GM12873 (cell line): ENCODE measurements at regions not wholly inside any gene's neighbourhood (a gene's known extent, or its start where the extent isn't known, plus 50 kb on each side); places are given as distances from the start of the nearest gene placed in this dataset.

Experiments
- CTCF ChIP-seq: IDR thresholded peaks from 2 replicates; pipeline ENCODE4 v1.5.1; 2012; ENCODE audit warnings: low read depth, mild to moderate bottlenecking, moderate library complexity, low read length, control low read depth; ENCODE audit not compliant: insufficient read depth; ENCODE audit errors: missing control alignments

GRCh38 chr4:167469436-167469835 lies 235.1 kb upstream of the SPOCK3 start:
- TF ChIP-seq CTCF, result no peak

- TF ChIP-seq CTCF, result no peak
These were observed 241.7 kb upstream of the SPOCK3 start for GRCh38 chr4:167475951-167476350.

- TF ChIP-seq CTCF, result no peak
These were observed 257.7 kb upstream of the SPOCK3 start for GRCh38 chr4:167492007-167492406.

- no peak for TF ChIP-seq CTCF
These were observed 275.3 kb upstream of the SPOCK3 start for GRCh38 chr4:167509551-167509950.

- no peak for TF ChIP-seq CTCF
These were observed 289.8 kb upstream of the SPOCK3 start for GRCh38 chr4:167524091-167524490.

GRCh38 chr4:167537761-167538160 lies 303.5 kb upstream of the SPOCK3 start:
- no peak for TF ChIP-seq CTCF

- TF ChIP-seq CTCF, result no peak
These were observed 307.0 kb upstream of the SPOCK3 start for GRCh38 chr4:167541286-167541685.
